HCT116 (cell line): ENCODE measurements at regions not wholly inside any gene's neighbourhood (a gene's known extent, or its start where the extent isn't known, plus 50 kb on each side); places are given as distances from the start of the nearest gene placed in this dataset.
"Not testable (repeated sequence)": the region's sequence is repeated elsewhere in the genome, so short reads cannot be mapped to it uniquely, and the experiment has no call there.

Source experiments
- ATAC-seq: fragments of 200-7000 bp; cut with Tn5 transposase; 2 replicates; pipeline ENCODE4 v1.9.1; 2020; ENCODE audit warnings: mild to moderate bottlenecking, moderate library complexity
- BruUV-seq: library from RNA; stranded (reverse); fragments of 400-500 nt; replicated peaks from 2 replicates; lab custom pipeline; 2021; lab: Mats Ljungman, UMichigan
- CTCF ChIA-PET: fragments of 300-600 bp; sonication (Branson Sonifier 250); formaldehyde crosslinking; loops from one replicate; lab custom pipeline; 2021; ENCODE audit warnings: antibody characterized with exemption; lab: Charles Lee
- POLR2A ChIA-PET: fragments of 300-600, 350-600 bp; sonication (Branson Sonifier 250); formaldehyde crosslinking; loops from one replicate; lab custom pipeline; 2021; ENCODE audit warnings: antibody characterized with exemption; lab: Charles Lee
- RAD21 ChIA-PET, 2 experiments: fragments of 300-600 bp; sonication (Branson Sonifier 250); formaldehyde crosslinking; loops; one replicate each; lab custom pipeline; 2023; ENCODE audit warnings: low total read pairs in 2 of 2; ENCODE audit not compliant: uncharacterized antibody in 2 of 2, unreplicated experiment in 2 of 2, low non-redundant PET in 1 of 2; lab: Charles Lee
- DNase-seq: peaks from one replicate; pipeline ENCODE4 v3.0.0-alpha.2; 2010; ENCODE audit warnings: low read depth, low spot score
- H2AFZ ChIP-seq: fragments of 200-600 bp; shearing (Covaris generic), sonication (generic); 2 replicates; pipeline ENCODE4 v1.6.1; 2017; ENCODE audit warnings: low read depth, mixed run types, mixed read lengths, antibody characterized with exemption, low read length; ENCODE audit not compliant: poor library complexity, severe bottlenecking
- H3K27ac ChIP-seq: 2 replicates; pipeline ENCODE4 v1.5.1; 2012; ENCODE audit warnings: low read depth, low read length
- H3K27me3 ChIP-seq: fragments of 200-600 bp; sonication (generic); 2 replicates; pipeline ENCODE4 v1.6.1; 2016; ENCODE audit warnings: mixed run types, low read length, mixed read lengths; ENCODE audit not compliant: insufficient read depth
- H3K36me3 ChIP-seq, 2 experiments: fragments of 200-500 bp in 1 of 2; fragments of 200-600 bp in 1 of 2; sonication (Bioruptor generic) in 1 of 2; sonication (generic) in 1 of 2; 2 replicates each; pipeline versions ENCODE4 v1.5.1 to v1.6.1; 2014 to 2016; ENCODE audit warnings: low read length in 2 of 2, inconsistent platforms in 1 of 2, mixed read lengths in 1 of 2, mixed run types in 1 of 2; ENCODE audit not compliant: insufficient read depth in 2 of 2, control insufficient read depth in 1 of 2
- H3K4me1 ChIP-seq, 2 experiments: fragments of 200-600 bp in 1 of 2; sonication (generic) in 1 of 2; 2 replicates each; pipeline versions ENCODE4 v1.5.1 to v1.6.1; 2012 to 2017; ENCODE audit warnings: low read length in 2 of 2, inconsistent platforms in 1 of 2, mild to moderate bottlenecking in 1 of 2, mixed read lengths in 1 of 2, mixed run types in 1 of 2, moderate library complexity in 1 of 2; ENCODE audit not compliant: insufficient read depth in 2 of 2, control insufficient read depth in 1 of 2
- H3K4me2 ChIP-seq: fragments of 200-600 bp; sonication (generic); 2 replicates; pipeline ENCODE4 v1.6.1; 2017; ENCODE audit warnings: mixed run types, low read length, mixed read lengths
- H3K4me3 ChIP-seq, 2 experiments: fragments of 200-600 bp in 1 of 2; sonication (generic) in 1 of 2; replicated peaks in 1 of 2; 2 replicates each; pipeline ENCODE4 v1.5.1; 2011 to 2016; ENCODE audit warnings: low read length in 2 of 2, control low read depth in 1 of 2, low read depth in 1 of 2, mild to moderate bottlenecking in 1 of 2, mixed read lengths in 1 of 2, mixed run types in 1 of 2
- H3K79me2 ChIP-seq: fragments of 200-600 bp; sonication (generic); 2 replicates; pipeline ENCODE4 v1.6.1; 2017; ENCODE audit warnings: mild to moderate bottlenecking, mixed run types, low read length, moderate library complexity, mixed read lengths; ENCODE audit not compliant: insufficient read depth
- H3K9ac ChIP-seq: fragments of 200-600 bp; sonication (generic); 2 replicates; pipeline ENCODE4 v1.6.1; 2016; ENCODE audit warnings: low read length, mixed read lengths
- H3K9me2 ChIP-seq: fragments of 200-600 bp; sonication (generic), shearing (Covaris generic); 2 replicates; pipeline ENCODE4 v1.6.1; 2017; ENCODE audit warnings: mixed run types, mild to moderate bottlenecking, moderate library complexity; ENCODE audit not compliant: insufficient read depth
- H3K9me3 ChIP-seq, 2 experiments: fragments of 200-500 bp in 1 of 2; fragments of 200-600 bp in 1 of 2; sonication (Bioruptor generic) in 1 of 2; sonication (generic) in 1 of 2; 2 replicates each; pipeline ENCODE4 v1.6.1; 2014 to 2017; ENCODE audit warnings: low read length in 2 of 2, mixed read lengths in 2 of 2, inconsistent platforms in 1 of 2, low read depth in 1 of 2, mild to moderate bottlenecking in 1 of 2, mixed run types in 1 of 2, moderate library complexity in 1 of 2; ENCODE audit not compliant: control insufficient read depth in 1 of 2, insufficient read depth in 1 of 2
- H4K20me1 ChIP-seq: fragments of 200-600 bp; sonication (generic), shearing (Covaris generic); 2 replicates; pipeline ENCODE4 v1.6.1; 2017; ENCODE audit warnings: mixed run types, mild to moderate bottlenecking, moderate library complexity; ENCODE audit not compliant: insufficient read depth
- EGR1 ChIP-seq: IDR thresholded peaks from 2 replicates; pipeline ENCODE4 v1.6.1; 2012; ENCODE audit warnings: low read depth
- EZH2phosphoT487 ChIP-seq: fragments of 200-600 bp; IDR thresholded peaks from 2 replicates; pipeline ENCODE4 v1.6.1; 2018; ENCODE audit warnings: antibody characterized with exemption, borderline replicate concordance
- JUND ChIP-seq: IDR thresholded peaks from 2 replicates; pipeline ENCODE4 v1.6.1; 2012
- POLR2AphosphoS5 ChIP-seq: IDR thresholded peaks from 2 replicates; pipeline ENCODE4 v1.6.1; 2011; ENCODE audit warnings: mild to moderate bottlenecking, low read depth, low read length, moderate library complexity
- SIN3A ChIP-seq: IDR thresholded peaks from 2 replicates; pipeline ENCODE4 v1.6.1; 2012; ENCODE audit warnings: low read depth
- SP1 ChIP-seq: IDR thresholded peaks from 2 replicates; pipeline ENCODE4 v1.6.1; 2012; ENCODE audit warnings: low read depth
- ZFX ChIP-seq: fragments of 450-650 bp; IDR thresholded peaks from 2 replicates; pipeline ENCODE4 v1.6.1; 2017
- ZNF274 ChIP-seq: fragments of 200-500 bp; sonication (Bioruptor generic); IDR thresholded peaks from 2 replicates; pipeline ENCODE4 v1.6.1; 2014; ENCODE audit warnings: mild to moderate bottlenecking, low read depth, low read length, inconsistent platforms
- intact Hi-C: fragments of 100-400 bp; cut with micrococcal nuclease; formaldehyde crosslinking; loops from 2 replicates; pipeline ENCODE4 v1.10.0; 2022

DNA sequence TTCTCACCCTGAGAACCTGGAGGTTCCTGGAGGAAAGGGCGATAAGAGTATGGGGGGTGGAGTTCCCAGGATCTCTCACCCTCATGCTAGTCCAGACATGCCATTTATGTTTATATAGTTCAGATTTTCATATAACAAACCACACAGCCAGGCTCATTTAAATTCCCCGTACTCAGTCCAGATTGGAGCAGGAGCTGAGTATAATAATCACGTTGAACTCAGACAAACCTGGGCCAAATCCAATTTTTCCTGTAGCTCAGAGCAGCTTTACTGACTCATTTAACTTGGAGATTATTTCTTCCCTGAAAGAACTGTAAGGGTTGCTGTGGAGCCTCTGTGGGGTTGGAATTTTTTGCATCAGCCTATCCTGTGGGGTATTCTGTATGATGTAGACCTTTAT is 660.8 kb downstream of the TMEM121 start:
- intact Hi-C loops = no loop called here
- Histone ChIP-seq H3K9me2 (no peaks in the 10 kb centered on the region), H3K9me3 (peaks cover 0 to 3% of the 10 kb centered on the region in 2 experiments; a peak in 1 of 4 replicates), H4K20me1 (no peaks in the 10 kb centered on the region), H3K36me3 (no peaks in the 10 kb centered on the region), H3K27ac (no peak overlapping the region), H3K4me3 (no peak overlapping the region), H3K4me1 (no peaks in the 10 kb centered on the region), H3K79me2 (no peaks in the 10 kb centered on the region), H3K27me3 (no peaks in the 10 kb centered on the region), H3K9ac (no peak overlapping the region), H2AFZ (no peak overlapping the region), H3K4me2 (no peak overlapping the region)
- no peak for ATAC-seq
- no peak for DNase-seq
- ChIA-PET POLR2A (no interaction called here), CTCF (no interaction called here), RAD21 (no interaction called here)
- TF ChIP-seq ZNF274 (no peak), EZH2phosphoT487 (no peak), SIN3A (no peak), POLR2AphosphoS5 (no peak), JUND (no peak), SP1 (no peak), EGR1 (no peak), ZFX (no peak)
- no TSS peak for BruUV-seq

- ATAC-seq, H3K9me2 ChIP-seq, H3K9ac ChIP-seq, RAD21 ChIA-PET, CTCF ChIA-PET, H3K4me2 ChIP-seq, H3K36me3 ChIP-seq, H3K4me1 ChIP-seq, H3K27me3 ChIP-seq, H3K79me2 ChIP-seq, BruUV-seq, H3K4me3 ChIP-seq, H4K20me1 ChIP-seq, H3K9me3 ChIP-seq, intact Hi-C loops, POLR2A ChIA-PET, DNase-seq, H3K27ac ChIP-seq, H2AFZ ChIP-seq: not testable (repeated sequence)
Measured at GRCh38 chr14:106192701-106193100, 666.3 kb downstream of the TMEM121 start.

GRCh38 chr14:106196459-106196858 is 670.1 kb downstream of the TMEM121 start:
- not testable (repeated sequence) for H3K36me3 ChIP-seq

GRCh38 chr14:106197264-106197663 is 670.9 kb downstream of the TMEM121 start:
- H3K9me2 ChIP-seq, H3K4me2 ChIP-seq, H3K9ac ChIP-seq, DNase-seq, H3K27me3 ChIP-seq, H3K27ac ChIP-seq, H3K4me1 ChIP-seq, H2AFZ ChIP-seq, intact Hi-C loops, CTCF ChIA-PET, H3K4me3 ChIP-seq, H3K36me3 ChIP-seq, H3K79me2 ChIP-seq, RAD21 ChIA-PET, H4K20me1 ChIP-seq, BruUV-seq, POLR2A ChIA-PET, ATAC-seq, H3K9me3 ChIP-seq: not testable (repeated sequence)

More at GRCh38 chr14:106196459-106196858, 670.1 kb downstream of the TMEM121 start:
- H3K9me2 ChIP-seq, H3K4me3 ChIP-seq, H3K4me1 ChIP-seq, H3K9ac ChIP-seq, H4K20me1 ChIP-seq, H3K9me3 ChIP-seq, CTCF ChIA-PET, BruUV-seq, ATAC-seq, H3K27ac ChIP-seq, H2AFZ ChIP-seq, RAD21 ChIA-PET, H3K27me3 ChIP-seq, POLR2A ChIA-PET, H3K79me2 ChIP-seq, intact Hi-C loops, DNase-seq, H3K4me2 ChIP-seq: not testable (repeated sequence)
